ENCODE measurements at regions not wholly inside any gene's neighbourhood (a gene's known extent, or its start where the extent isn't known, plus 50 kb on each side); places are given as distances from the start of the nearest gene placed in this dataset.

DNA sequence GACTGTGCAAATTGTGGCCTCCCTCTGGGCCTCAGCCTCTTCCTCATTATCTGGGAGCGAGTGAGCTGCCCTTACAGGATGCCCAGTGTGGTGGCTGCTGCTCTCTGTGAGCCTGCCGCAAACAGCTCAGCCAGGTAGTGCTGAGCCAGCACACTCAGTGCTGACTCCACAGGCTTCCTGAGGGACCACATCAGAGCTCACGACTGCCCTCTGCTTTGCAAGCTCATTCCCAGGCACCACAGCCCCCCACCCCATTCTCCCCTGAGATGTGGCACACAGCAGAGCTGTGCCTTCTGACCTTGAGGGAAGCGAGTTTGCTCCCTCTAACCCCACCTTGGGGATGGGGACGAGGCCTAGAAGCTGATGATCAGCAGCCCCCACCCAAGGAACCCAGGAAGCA is 230.5 kb upstream of the PPP2R2D start:
- Histone ChIP-seq H3K27me3 (ENCODE audit: insufficient read depth, low read depth, low read length) (no peaks in the 10 kb centered on the region), H3K4me2 (ENCODE audit: low read length) (no peak overlapping the region), H3K9me3 (ENCODE audit: low read length) (no peaks in the 10 kb centered on the region), H3F3A (ENCODE audit: insufficient read depth, low read length, poor library complexity, severe bottlenecking) (no peaks in the 10 kb centered on the region), H3K4me3 (ENCODE audit: low read length) (no peak overlapping the region), H3K27ac (ENCODE audit: low read length) (no peak overlapping the region), H3K9ac (ENCODE audit: low read length) (no peak overlapping the region), H3K36me3 (ENCODE audit: insufficient read depth, low read length) (no peaks in the 10 kb centered on the region), H4K20me1 (ENCODE audit: insufficient read depth) (no peaks in the 10 kb centered on the region), H3K79me2 (replicated peaks; ENCODE audit: insufficient read depth, low read length) (no peaks in the 10 kb centered on the region), H2AFZ (ENCODE audit: low read depth, low read length) (no peak overlapping the region), H3K9me2 (ENCODE audit: insufficient read depth, low read length) (no peaks in the 10 kb centered on the region)
- TF ChIP-seq, protein P1, sequence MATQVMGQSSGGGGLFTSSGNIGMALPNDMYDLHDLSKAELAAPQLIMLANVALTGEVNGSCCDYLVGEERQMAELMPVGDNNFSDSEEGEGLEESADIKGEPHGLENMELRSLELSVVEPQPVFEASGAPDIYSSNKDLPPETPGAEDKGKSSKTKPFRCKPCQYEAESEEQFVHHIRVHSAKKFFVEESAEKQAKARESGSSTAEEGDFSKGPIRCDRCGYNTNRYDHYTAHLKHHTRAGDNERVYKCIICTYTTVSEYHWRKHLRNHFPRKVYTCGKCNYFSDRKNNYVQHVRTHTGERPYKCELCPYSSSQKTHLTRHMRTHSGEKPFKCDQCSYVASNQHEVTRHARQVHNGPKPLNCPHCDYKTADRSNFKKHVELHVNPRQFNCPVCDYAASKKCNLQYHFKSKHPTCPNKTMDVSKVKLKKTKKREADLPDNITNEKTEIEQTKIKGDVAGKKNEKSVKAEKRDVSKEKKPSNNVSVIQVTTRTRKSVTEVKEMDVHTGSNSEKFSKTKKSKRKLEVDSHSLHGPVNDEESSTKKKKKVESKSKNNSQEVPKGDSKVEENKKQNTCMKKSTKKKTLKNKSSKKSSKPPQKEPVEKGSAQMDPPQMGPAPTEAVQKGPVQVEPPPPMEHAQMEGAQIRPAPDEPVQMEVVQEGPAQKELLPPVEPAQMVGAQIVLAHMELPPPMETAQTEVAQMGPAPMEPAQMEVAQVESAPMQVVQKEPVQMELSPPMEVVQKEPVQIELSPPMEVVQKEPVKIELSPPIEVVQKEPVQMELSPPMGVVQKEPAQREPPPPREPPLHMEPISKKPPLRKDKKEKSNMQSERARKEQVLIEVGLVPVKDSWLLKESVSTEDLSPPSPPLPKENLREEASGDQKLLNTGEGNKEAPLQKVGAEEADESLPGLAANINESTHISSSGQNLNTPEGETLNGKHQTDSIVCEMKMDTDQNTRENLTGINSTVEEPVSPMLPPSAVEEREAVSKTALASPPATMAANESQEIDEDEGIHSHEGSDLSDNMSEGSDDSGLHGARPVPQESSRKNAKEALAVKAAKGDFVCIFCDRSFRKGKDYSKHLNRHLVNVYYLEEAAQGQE (IDR thresholded peaks at IDR 0.05; ENCODE audit: borderline replicate concordance), result no peak
- TF ChIP-seq EZH2 (IDR thresholded peaks at IDR 0.05; ENCODE audit: borderline replicate concordance, insufficient read depth, low read length, poor library complexity, severe bottlenecking), result no peak
- no peak for TF ChIP-seq MXI1 (conservative IDR thresholded peaks at IDR 0.05; ENCODE audit: poor library complexity, severe bottlenecking)
- TF ChIP-seq CTCF (IDR thresholded peaks at IDR 0.05; ENCODE audit: poor library complexity, severe bottlenecking), result no peak
- TF ChIP-seq POLR2AphosphoS5 (IDR thresholded peaks at IDR 0.05), result no peak
- TF ChIP-seq EP300 (conservative IDR thresholded peaks at IDR 0.05; ENCODE audit: poor library complexity, severe bottlenecking), result no peak
- no peak for TF ChIP-seq TAF1 (IDR thresholded peaks at IDR 0.05; ENCODE audit: low read depth)
- no peak for TF ChIP-seq SMC3 (conservative IDR thresholded peaks at IDR 0.05; ENCODE audit: poor library complexity)
- TF ChIP-seq RAD21 (conservative IDR thresholded peaks at IDR 0.05), result no peak

DNA sequence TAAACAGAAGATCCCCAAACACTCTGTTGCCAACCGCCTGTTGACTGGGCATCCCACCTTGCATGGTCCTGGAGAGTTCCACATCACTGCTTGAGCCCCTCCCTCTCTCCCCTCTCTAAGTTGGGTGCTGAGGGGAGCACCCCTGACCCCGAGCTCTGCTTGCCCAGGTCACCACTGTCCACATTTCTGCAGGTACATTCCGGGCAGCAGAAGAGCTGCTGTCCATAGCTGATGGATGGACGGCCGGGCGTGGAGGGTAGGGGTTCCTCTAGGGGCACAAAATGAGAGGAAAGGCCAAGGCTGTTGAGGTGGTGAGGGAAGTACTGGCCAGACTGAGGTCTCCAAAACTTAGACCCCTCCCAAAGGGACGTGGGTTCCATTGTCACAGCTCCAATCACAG is 227.4 kb upstream of the PPP2R2D start:
- H3K9ac ChIP-seq (ENCODE audit: low read length), result no peak overlapping the region
- no peak overlapping the region for H2AFZ ChIP-seq (ENCODE audit: low read depth, low read length)
- no peak for TF ChIP-seq RAD21 (conservative IDR thresholded peaks at IDR 0.05)
- no peak for TF ChIP-seq EP300 (conservative IDR thresholded peaks at IDR 0.05; ENCODE audit: poor library complexity, severe bottlenecking)
- TF ChIP-seq TAF1 (IDR thresholded peaks at IDR 0.05; ENCODE audit: low read depth), result no peak
- TF ChIP-seq, protein P1 (IDR thresholded peaks at IDR 0.05; ENCODE audit: borderline replicate concordance), result no peak
- no peak for TF ChIP-seq EZH2 (IDR thresholded peaks at IDR 0.05; ENCODE audit: borderline replicate concordance, insufficient read depth, low read length, poor library complexity, severe bottlenecking)
- TF ChIP-seq POLR2AphosphoS5 (IDR thresholded peaks at IDR 0.05), result no peak
- no peak for TF ChIP-seq CTCF (IDR thresholded peaks at IDR 0.05; ENCODE audit: poor library complexity, severe bottlenecking)
- TF ChIP-seq SMC3 (conservative IDR thresholded peaks at IDR 0.05; ENCODE audit: poor library complexity), result no peak
- TF ChIP-seq MXI1 (conservative IDR thresholded peaks at IDR 0.05; ENCODE audit: poor library complexity, severe bottlenecking), result no peak
- H3K27ac ChIP-seq (ENCODE audit: low read length), result no peak overlapping the region
- H3K79me2 ChIP-seq (replicated peaks; ENCODE audit: insufficient read depth, low read length), result no peaks in the 10 kb centered on the region
- H3F3A ChIP-seq (ENCODE audit: insufficient read depth, low read length, poor library complexity, severe bottlenecking), result no peaks in the 10 kb centered on the region
- H3K36me3 ChIP-seq (ENCODE audit: insufficient read depth, low read length), result no peaks in the 10 kb centered on the region
- H3K9me2 ChIP-seq (ENCODE audit: insufficient read depth, low read length), result no peaks in the 10 kb centered on the region
- H3K9me3 ChIP-seq (ENCODE audit: low read length), result no peaks in the 10 kb centered on the region
- no peak overlapping the region for H3K4me2 ChIP-seq (ENCODE audit: low read length)
- H3K4me3 ChIP-seq (ENCODE audit: low read length), result no peak overlapping the region
- H3K27me3 ChIP-seq (ENCODE audit: insufficient read depth, low read depth, low read length), result no peaks in the 10 kb centered on the region
- H4K20me1 ChIP-seq (ENCODE audit: insufficient read depth), result no peaks in the 10 kb centered on the region
